GM19397 (cell line): ENCODE measurements at regions not wholly inside any gene's neighbourhood (a gene's known extent, or its start where the extent isn't known, plus 50 kb on each side); places are given as distances from the start of the nearest gene placed in this dataset.

ENCODE experiments used
- ATAC-seq: cut with Tn5 transposase; IDR thresholded peaks from one replicate; pipeline ENCODE4 v1.9.1; 2021; ENCODE audit warnings: mild to moderate bottlenecking, moderate library complexity; ENCODE audit not compliant: unreplicated experiment

- ATAC-seq = no peak
Measured at GRCh38 chr11:23022854-23023253, 162.6 kb upstream of the CCDC179 start.

- ATAC-seq = no peak
Measured at GRCh38 chr11:23023319-23023718, 163.0 kb upstream of the CCDC179 start.

GRCh38 chr11:23041001-23041503 lies 180.8 kb upstream of the CCDC179 start:
- ATAC-seq = no peak

- no peak for ATAC-seq
Measured at GRCh38 chr11:23058656-23059055, 198.4 kb upstream of the CCDC179 start.

- no peak for ATAC-seq
Measured at GRCh38 chr11:23063276-23063675, 203.0 kb upstream of the CCDC179 start.

- ATAC-seq = peak; percentile 70
Measured at GRCh38 chr11:23078289-23078971, 218.2 kb upstream of the CCDC179 start.

GRCh38 chr11:23079382-23079813 lies 219.1 kb upstream of the CCDC179 start:
- ATAC-seq = peak; percentile 83

GRCh38 chr11:23087407-23087806 lies 227.1 kb upstream of the CCDC179 start:
- no peak for ATAC-seq

- no peak for ATAC-seq
Measured at GRCh38 chr11:23090659-23091058, 230.4 kb upstream of the CCDC179 start.

GRCh38 chr11:23095650-23096189 lies 235.4 kb upstream of the CCDC179 start:
- no peak for ATAC-seq

GRCh38 chr11:23097891-23098290 lies 237.6 kb upstream of the CCDC179 start:
- ATAC-seq = no peak

- no peak for ATAC-seq
Measured at GRCh38 chr11:23099256-23099655, 239.0 kb upstream of the CCDC179 start.

GRCh38 chr11:23100726-23101125 lies 240.5 kb upstream of the CCDC179 start:
- no peak for ATAC-seq

- ATAC-seq = no peak
Measured at GRCh38 chr11:23103416-23103815, 243.1 kb upstream of the CCDC179 start.

GRCh38 chr11:23111527-23111926 lies 251.3 kb upstream of the CCDC179 start:
- ATAC-seq = no peak

GRCh38 chr11:23112390-23112789 lies 252.1 kb upstream of the CCDC179 start:
- no peak for ATAC-seq

GRCh38 chr11:23112987-23113886 lies 253.0 kb upstream of the CCDC179 start:
- peak; percentile 57 for ATAC-seq

- no peak for ATAC-seq
Measured at GRCh38 chr11:23113887-23114216, 253.6 kb upstream of the CCDC179 start.

- ATAC-seq = no peak
Measured at GRCh38 chr11:23123753-23124152, 263.5 kb upstream of the CCDC179 start.

GRCh38 chr11:23124249-23124648 lies 264.0 kb upstream of the CCDC179 start:
- no peak for ATAC-seq

GRCh38 chr11:23124996-23125395 lies 264.7 kb upstream of the CCDC179 start:
- ATAC-seq = no peak

- ATAC-seq = no peak
Measured at GRCh38 chr11:23127706-23128105, 267.4 kb upstream of the CCDC179 start.
